ENCODE measurements at regions not wholly inside any gene's neighbourhood (a gene's known extent, or its start where the extent isn't known, plus 50 kb on each side); places are given as distances from the start of the nearest gene placed in this dataset.

DNA sequence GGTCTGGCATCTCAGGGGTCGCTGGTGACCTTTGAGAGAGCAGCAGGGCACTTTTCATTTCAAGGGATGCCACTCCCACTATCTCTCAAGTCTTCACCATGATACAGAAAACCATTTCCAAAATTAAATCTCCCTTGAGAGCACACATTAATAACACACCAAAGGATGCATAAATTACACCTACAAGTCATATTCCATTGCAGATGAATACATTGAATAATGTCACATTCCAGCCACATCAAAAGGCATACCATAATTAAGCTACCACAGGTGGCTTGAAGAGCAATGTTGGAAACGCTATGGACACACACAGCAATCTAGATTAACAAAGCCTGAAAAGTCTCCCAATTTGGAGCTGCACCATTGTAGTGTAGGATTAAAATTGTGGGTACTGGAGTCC lies 353.3 kb upstream of the ZMIZ1 start:
- Histone ChIP-seq H3K9ac (ENCODE audit: low read length) (no peak overlapping the region), H3K36me3 (replicated peaks in 1 of 2; ENCODE audit: control extremely low read depth in 1 of 2, control insufficient read depth in 1 of 2, extremely low read depth in 1 of 2, insufficient read depth in 2 of 2, low read length in 1 of 2) (no peaks in the 10 kb centered on the region), H3K79me2 (ENCODE audit: control insufficient read depth, insufficient read depth, low read length) (no peaks in the 10 kb centered on the region), H3K4me2 (replicated peaks; ENCODE audit: low read depth, low read length, poor library complexity, severe bottlenecking) (no peak overlapping the region), H3K4me1 (ENCODE audit: control insufficient read depth in 2 of 2, insufficient read depth in 2 of 2, low read length in 2 of 2) (no peaks in the 10 kb centered on the region), H3K4me3 (ENCODE audit: control extremely low read depth in 1 of 5, extremely low read depth in 1 of 5, insufficient read depth in 1 of 5, low read depth in 2 of 5, low read length in 4 of 5) (no peak overlapping the region), H3K9me3 (ENCODE audit: control extremely low read depth in 1 of 3, control insufficient read depth in 2 of 3, insufficient read depth in 1 of 3, low read length in 2 of 3) (peaks cover 0 to 5% (median 0%) of the 10 kb centered on the region in 3 donors), H3K27ac (ENCODE audit: low read length in 2 of 2) (no peak overlapping the region), H4K20me1 (ENCODE audit: control insufficient read depth, insufficient read depth, low read length, poor library complexity, severe bottlenecking) (no peaks in the 10 kb centered on the region), H2AFZ (ENCODE audit: insufficient read depth, low read depth, low read length, poor library complexity, severe bottlenecking) (no peak overlapping the region), H3K27me3 (replicated peaks in 1 of 4; ENCODE audit: control extremely low read depth in 1 of 4, control insufficient read depth in 3 of 4, insufficient read depth in 4 of 4, low read length in 3 of 4) (peaks cover 0 to 12% (median under 1%) of the 10 kb centered on the region in 4 experiments)
- ChIA-PET POLR2A (no interaction called here), CTCF (no interaction called here)
- peaks cover 16% of the 10 kb centered on the region for H3K27me3 Mint-ChIP-seq
- no peak for TF ChIP-seq EZH2 (IDR thresholded peaks at IDR 0.05; ENCODE audit: borderline replicate concordance, insufficient read depth, low read depth, low read length, poor library complexity, severe bottlenecking)
- TF ChIP-seq, protein P1, sequence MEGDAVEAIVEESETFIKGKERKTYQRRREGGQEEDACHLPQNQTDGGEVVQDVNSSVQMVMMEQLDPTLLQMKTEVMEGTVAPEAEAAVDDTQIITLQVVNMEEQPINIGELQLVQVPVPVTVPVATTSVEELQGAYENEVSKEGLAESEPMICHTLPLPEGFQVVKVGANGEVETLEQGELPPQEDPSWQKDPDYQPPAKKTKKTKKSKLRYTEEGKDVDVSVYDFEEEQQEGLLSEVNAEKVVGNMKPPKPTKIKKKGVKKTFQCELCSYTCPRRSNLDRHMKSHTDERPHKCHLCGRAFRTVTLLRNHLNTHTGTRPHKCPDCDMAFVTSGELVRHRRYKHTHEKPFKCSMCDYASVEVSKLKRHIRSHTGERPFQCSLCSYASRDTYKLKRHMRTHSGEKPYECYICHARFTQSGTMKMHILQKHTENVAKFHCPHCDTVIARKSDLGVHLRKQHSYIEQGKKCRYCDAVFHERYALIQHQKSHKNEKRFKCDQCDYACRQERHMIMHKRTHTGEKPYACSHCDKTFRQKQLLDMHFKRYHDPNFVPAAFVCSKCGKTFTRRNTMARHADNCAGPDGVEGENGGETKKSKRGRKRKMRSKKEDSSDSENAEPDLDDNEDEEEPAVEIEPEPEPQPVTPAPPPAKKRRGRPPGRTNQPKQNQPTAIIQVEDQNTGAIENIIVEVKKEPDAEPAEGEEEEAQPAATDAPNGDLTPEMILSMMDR (IDR thresholded peaks at IDR 0.05) = no peak
- DNase-seq (no peak), ATAC-seq (ENCODE audit: low read depth) (no peak)
- peaks cover 6% of the 10 kb centered on the region for H3K9me3 Mint-ChIP-seq (ENCODE audit: insufficient read depth)
- WGBS (ENCODE audit: insufficient coverage) = no CpG with 5 or more reads among the region's 2 CpGs
- no peaks in the 10 kb centered on the region for H3K4me1 Mint-ChIP-seq
- intact Hi-C loops (cut with micrococcal nuclease) = no loop called here
- H3K4me3 Mint-ChIP-seq = no peak overlapping the region
- H3K27ac Mint-ChIP-seq = no peak overlapping the region

DNA sequence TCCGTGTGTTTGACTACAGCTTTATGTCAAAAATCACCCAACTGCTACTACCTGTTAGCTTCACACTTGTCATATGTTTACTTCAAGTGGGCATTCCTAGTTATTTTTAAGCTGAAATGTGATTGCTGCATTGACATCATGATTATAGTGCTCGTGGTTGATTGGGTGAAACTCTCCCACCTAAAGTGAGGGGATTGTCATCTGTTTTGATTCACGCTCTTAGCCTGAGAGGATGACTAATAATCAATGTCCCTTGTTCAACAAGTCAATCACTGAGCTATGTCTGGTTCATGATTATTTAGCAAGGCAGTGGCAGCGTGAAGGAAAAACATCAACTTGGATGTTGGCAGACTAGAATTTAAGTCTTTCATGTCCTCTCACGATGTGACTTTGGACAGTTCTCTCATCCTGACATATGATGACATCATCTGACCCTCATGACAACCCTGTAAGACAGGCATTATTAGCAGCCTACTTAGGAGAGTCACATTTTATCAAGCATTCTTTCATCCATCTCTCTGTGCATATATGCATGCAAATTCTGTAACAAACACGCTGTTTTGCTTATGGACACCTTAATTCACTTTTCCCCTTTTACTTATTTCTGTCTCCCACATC lies 352.6 kb upstream of the ZMIZ1 start:
- H3K4me1 ChIP-seq (ENCODE audit: control insufficient read depth in 2 of 2, insufficient read depth in 2 of 2, low read length in 2 of 2) = no peaks in the 10 kb centered on the region
- H4K20me1 ChIP-seq (ENCODE audit: control insufficient read depth, insufficient read depth, low read length, poor library complexity, severe bottlenecking) = no peaks in the 10 kb centered on the region
- 93% methylated on average over 4 of the region's 6 CpGs for WGBS (ENCODE audit: insufficient coverage)
- ATAC-seq (ENCODE audit: low read depth) (no peak), DNase-seq (no peak)
- CTCF ChIA-PET = no interaction called here
- no peak overlapping the region for H3K4me3 ChIP-seq (ENCODE audit: control extremely low read depth in 1 of 5, extremely low read depth in 1 of 5, insufficient read depth in 1 of 5, low read depth in 2 of 5, low read length in 4 of 5)
- no peak overlapping the region for H3K27ac ChIP-seq (ENCODE audit: low read length in 2 of 2)
- peaks cover 0 to 5% (median 0%) of the 10 kb centered on the region in 3 donors for H3K9me3 ChIP-seq (ENCODE audit: control extremely low read depth in 1 of 3, control insufficient read depth in 2 of 3, insufficient read depth in 1 of 3, low read length in 2 of 3)
- peaks cover 0 to 12% (median under 1%) of the 10 kb centered on the region in 4 experiments for H3K27me3 ChIP-seq (replicated peaks in 1 of 4; ENCODE audit: control extremely low read depth in 1 of 4, control insufficient read depth in 3 of 4, insufficient read depth in 4 of 4, low read length in 3 of 4)
- TF ChIP-seq EZH2 (IDR thresholded peaks at IDR 0.05; ENCODE audit: borderline replicate concordance, insufficient read depth, low read depth, low read length, poor library complexity, severe bottlenecking) = no peak
- TF ChIP-seq, protein P1 (IDR thresholded peaks at IDR 0.05) = no peak
- no peaks in the 10 kb centered on the region for H3K4me1 Mint-ChIP-seq
- POLR2A ChIA-PET = no interaction called here
- H3K27ac Mint-ChIP-seq = no peak overlapping the region
- no peaks in the 10 kb centered on the region for H3K79me2 ChIP-seq (ENCODE audit: control insufficient read depth, insufficient read depth, low read length)
- H3K4me3 Mint-ChIP-seq = no peak overlapping the region
- intact Hi-C loops (cut with micrococcal nuclease) = no loop called here
- H2AFZ ChIP-seq (ENCODE audit: insufficient read depth, low read depth, low read length, poor library complexity, severe bottlenecking) = no peak overlapping the region
- no peak overlapping the region for H3K9ac ChIP-seq (ENCODE audit: low read length)
- no peak overlapping the region for H3K4me2 ChIP-seq (replicated peaks; ENCODE audit: low read depth, low read length, poor library complexity, severe bottlenecking)
- H3K27me3 Mint-ChIP-seq = peaks cover 23% of the 10 kb centered on the region
- H3K9me3 Mint-ChIP-seq (ENCODE audit: insufficient read depth) = peaks cover 2% of the 10 kb centered on the region
- no peaks in the 10 kb centered on the region for H3K36me3 ChIP-seq (replicated peaks in 1 of 2; ENCODE audit: control extremely low read depth in 1 of 2, control insufficient read depth in 1 of 2, extremely low read depth in 1 of 2, insufficient read depth in 2 of 2, low read length in 1 of 2)
